Natural killer cell (primary cell): ENCODE measurements at regions not wholly inside any gene's neighbourhood (a gene's known extent, or its start where the extent isn't known, plus 50 kb on each side); places are given as distances from the start of the nearest gene placed in this dataset.

Experiments used
- ATAC-seq, 3 donors: fragments of 150-1000 bp in 2 of 3; fragments of 200-7000 bp in 1 of 3; cut with Tn5 transposase; 1 replicate in 1 of 3; 2 replicates in 2 of 3; pipeline ENCODE4 v1.10.0; 2021; ENCODE audit warnings: mild to moderate bottlenecking in 2 of 3, moderate library complexity in 2 of 3
- DNase-seq, 2 donors: peaks; one replicate each; pipeline versions ENCODE4 v3.0.0 to v3.0.0-alpha.2; 2013 to 2021; ENCODE audit warnings: mixed read lengths in 1 of 2
- H3K27ac ChIP-seq: one replicate; pipeline ENCODE4 v1.5.1; 2013; ENCODE audit warnings: mild to moderate bottlenecking, low read length
- H3K27me3 ChIP-seq: one replicate; pipeline ENCODE4 v1.6.1; 2013; ENCODE audit warnings: low read length; ENCODE audit not compliant: control insufficient read depth, insufficient read depth
- H3K36me3 ChIP-seq: one replicate; pipeline ENCODE4 v1.6.1; 2013; ENCODE audit warnings: low read length; ENCODE audit not compliant: control insufficient read depth, insufficient read depth
- H3K4me1 ChIP-seq: one replicate; pipeline ENCODE4 v1.6.1; 2013; ENCODE audit warnings: low read length; ENCODE audit not compliant: control insufficient read depth, insufficient read depth
- H3K4me3 ChIP-seq: one replicate; pipeline ENCODE4 v1.5.1; 2013; ENCODE audit warnings: low read length
- H3K9me3 ChIP-seq: one replicate; pipeline ENCODE4 v1.6.1; 2013; ENCODE audit warnings: low read length; ENCODE audit not compliant: control insufficient read depth, insufficient read depth
- H3K27ac Mint-ChIP-seq, 2 donors: one replicate each; pipeline ENCODE4 v1.8.0; 2022; ENCODE audit warnings: mild to moderate bottlenecking in 2 of 2, mixed read lengths in 2 of 2, moderate library complexity in 1 of 2
- H3K27me3 Mint-ChIP-seq, 2 donors: one replicate each; pipeline ENCODE4 v1.8.0; 2022; ENCODE audit warnings: low read depth in 2 of 2, mixed read lengths in 2 of 2
- H3K36me3 Mint-ChIP-seq: one replicate; pipeline ENCODE4 v1.8.0; 2022; ENCODE audit warnings: mixed read lengths
- H3K4me1 Mint-ChIP-seq, 2 donors: one replicate each; pipeline ENCODE4 v1.8.0; 2022; ENCODE audit warnings: mixed read lengths in 2 of 2
- H3K4me3 Mint-ChIP-seq: one replicate; pipeline ENCODE4 v1.8.0; 2022; ENCODE audit warnings: mild to moderate bottlenecking, moderate library complexity, mixed read lengths
- H3K9me3 Mint-ChIP-seq, 2 donors: one replicate each; pipeline ENCODE4 v1.8.0; 2022; ENCODE audit warnings: mixed read lengths in 2 of 2
- WGBS: methylation state at CpG from one replicate; pipeline ENCODE4 v1.1.7; 2013; ENCODE audit warnings: missing lambda C conversion rate; ENCODE audit not compliant: insufficient coverage; 5-methylcytosine and 5-hydroxymethylcytosine counted together
- intact Hi-C: fragments of 100-400 bp; cut with micrococcal nuclease; formaldehyde crosslinking; loops from one replicate; pipeline ENCODE4 v1.14.2; 2022
- TF ChIP-seq, protein P1 (sequence below): fragments of 200-600 bp; IDR thresholded peaks from one replicate; pipeline ENCODE4 v1.8.0; 2022; ENCODE audit warnings: antibody characterized with exemption

DNA sequence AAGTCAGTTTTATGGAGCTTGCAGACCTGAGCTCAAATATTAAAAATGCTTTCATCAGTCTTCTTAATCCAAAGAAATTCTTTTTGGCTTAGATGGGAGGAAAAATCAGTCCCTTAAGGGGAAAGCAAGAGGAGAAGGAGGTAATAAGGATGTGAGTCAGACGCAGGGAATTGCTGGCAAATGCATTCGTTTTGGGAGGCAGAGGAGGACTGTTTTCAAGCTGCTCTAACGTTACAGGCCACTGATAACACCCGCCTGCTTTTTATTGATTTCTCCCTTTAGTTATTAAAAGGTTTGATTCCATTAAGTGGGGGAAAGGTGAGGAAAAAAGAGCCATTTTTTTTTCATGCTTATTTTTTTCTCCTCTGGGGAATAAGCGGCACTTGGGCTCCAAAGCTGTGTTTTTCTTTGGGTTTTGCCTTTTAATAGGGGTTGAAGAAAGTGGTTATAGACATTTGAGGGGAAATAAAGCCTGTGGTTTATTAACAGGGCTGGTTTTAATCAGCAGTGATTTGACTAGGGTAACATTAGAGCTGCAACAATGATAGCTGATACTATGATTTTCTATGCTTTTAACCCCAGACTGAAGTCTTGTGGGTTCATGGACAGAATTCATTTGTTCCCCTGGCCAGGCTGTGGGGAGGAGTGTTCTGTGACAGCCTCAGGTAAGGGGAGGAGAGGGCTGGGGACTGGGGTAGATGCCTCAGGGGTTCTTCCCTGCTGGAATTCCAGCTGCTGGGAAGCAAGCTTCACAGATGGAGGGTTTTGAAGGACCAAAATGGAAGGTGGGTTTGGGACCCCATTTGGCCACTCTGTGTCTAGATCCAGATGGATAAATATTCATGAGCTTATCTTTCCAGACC lies 225.2 kb downstream of the GAS1 start:
- H3K9me3 Mint-ChIP-seq: no peaks in the 10 kb centered on the region
- no peak for ATAC-seq
- H3K27ac Mint-ChIP-seq: peak overlapping the region; percentile 33 to 57
- H3K9me3 ChIP-seq: no peaks in the 10 kb centered on the region
- no peaks in the 10 kb centered on the region for H3K36me3 ChIP-seq
- H3K4me1 ChIP-seq: peaks cover 8% of the 10 kb centered on the region
- no peaks in the 10 kb centered on the region for H3K27me3 ChIP-seq
- H3K4me1 Mint-ChIP-seq: peaks cover 15 to 21% of the 10 kb centered on the region in 2 donors
- DNase-seq: no peak
- peaks cover 7 to 18% of the 10 kb centered on the region in 2 donors for H3K27me3 Mint-ChIP-seq
- H3K4me3 ChIP-seq: no peak overlapping the region
- no peak overlapping the region for H3K27ac ChIP-seq
- TF ChIP-seq, protein P1, sequence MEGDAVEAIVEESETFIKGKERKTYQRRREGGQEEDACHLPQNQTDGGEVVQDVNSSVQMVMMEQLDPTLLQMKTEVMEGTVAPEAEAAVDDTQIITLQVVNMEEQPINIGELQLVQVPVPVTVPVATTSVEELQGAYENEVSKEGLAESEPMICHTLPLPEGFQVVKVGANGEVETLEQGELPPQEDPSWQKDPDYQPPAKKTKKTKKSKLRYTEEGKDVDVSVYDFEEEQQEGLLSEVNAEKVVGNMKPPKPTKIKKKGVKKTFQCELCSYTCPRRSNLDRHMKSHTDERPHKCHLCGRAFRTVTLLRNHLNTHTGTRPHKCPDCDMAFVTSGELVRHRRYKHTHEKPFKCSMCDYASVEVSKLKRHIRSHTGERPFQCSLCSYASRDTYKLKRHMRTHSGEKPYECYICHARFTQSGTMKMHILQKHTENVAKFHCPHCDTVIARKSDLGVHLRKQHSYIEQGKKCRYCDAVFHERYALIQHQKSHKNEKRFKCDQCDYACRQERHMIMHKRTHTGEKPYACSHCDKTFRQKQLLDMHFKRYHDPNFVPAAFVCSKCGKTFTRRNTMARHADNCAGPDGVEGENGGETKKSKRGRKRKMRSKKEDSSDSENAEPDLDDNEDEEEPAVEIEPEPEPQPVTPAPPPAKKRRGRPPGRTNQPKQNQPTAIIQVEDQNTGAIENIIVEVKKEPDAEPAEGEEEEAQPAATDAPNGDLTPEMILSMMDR: no peak
- H3K36me3 Mint-ChIP-seq: no peaks in the 10 kb centered on the region
- no peak overlapping the region for H3K4me3 Mint-ChIP-seq
- intact Hi-C loops: no loop called here
- WGBS: 63% methylated on average over 5 of the region's 5 CpGs

DNA sequence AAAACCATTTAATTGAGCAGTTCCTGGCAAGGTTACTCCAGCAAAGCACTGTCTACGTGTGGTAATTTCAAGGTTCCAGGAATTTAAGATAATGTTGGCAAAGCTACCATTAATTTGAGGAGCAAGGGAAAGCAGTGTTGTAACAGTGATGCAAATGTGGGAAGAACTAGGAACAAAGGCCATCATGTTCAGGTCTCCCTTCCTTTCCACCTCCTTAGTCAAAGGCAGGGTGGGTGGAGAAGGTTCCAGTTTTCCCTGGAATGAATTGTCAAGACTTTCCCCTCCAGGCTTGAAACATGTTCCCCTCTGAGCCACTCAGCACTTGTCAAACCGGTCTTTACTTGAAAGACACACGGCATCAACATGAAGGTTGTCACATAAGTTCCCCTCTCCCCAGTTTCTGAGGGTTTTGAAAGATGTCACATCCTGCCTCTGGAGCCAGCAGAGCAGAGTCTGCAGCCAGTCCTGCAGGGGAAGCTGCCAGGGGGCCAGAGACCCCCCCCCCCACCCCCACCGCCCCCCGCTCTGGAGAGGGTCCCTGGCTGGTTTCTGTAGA lies 226.0 kb downstream of the GAS1 start:
- no peak overlapping the region for H3K27ac ChIP-seq
- Mint-ChIP-seq H3K27ac (peak overlapping the region; percentile 33 to 57), H3K36me3 (no peaks in the 10 kb centered on the region), H3K9me3 (no peaks in the 10 kb centered on the region), H3K4me1 (peaks cover 15 to 21% of the 10 kb centered on the region in 2 donors), H3K4me3 (no peak overlapping the region), H3K27me3 (peaks cover 10 to 20% of the 10 kb centered on the region in 2 donors)
- H3K27me3 ChIP-seq: no peaks in the 10 kb centered on the region
- ATAC-seq (no peak), DNase-seq (no peak)
- H3K36me3 ChIP-seq: no peaks in the 10 kb centered on the region
- WGBS: 40% methylated on average over 5 of the region's 5 CpGs
- intact Hi-C loops: no loop called here
- TF ChIP-seq, protein P1: no peak
- no peaks in the 10 kb centered on the region for H3K9me3 ChIP-seq
- no peak overlapping the region for H3K4me3 ChIP-seq
- H3K4me1 ChIP-seq: peaks cover 8% of the 10 kb centered on the region

DNA sequence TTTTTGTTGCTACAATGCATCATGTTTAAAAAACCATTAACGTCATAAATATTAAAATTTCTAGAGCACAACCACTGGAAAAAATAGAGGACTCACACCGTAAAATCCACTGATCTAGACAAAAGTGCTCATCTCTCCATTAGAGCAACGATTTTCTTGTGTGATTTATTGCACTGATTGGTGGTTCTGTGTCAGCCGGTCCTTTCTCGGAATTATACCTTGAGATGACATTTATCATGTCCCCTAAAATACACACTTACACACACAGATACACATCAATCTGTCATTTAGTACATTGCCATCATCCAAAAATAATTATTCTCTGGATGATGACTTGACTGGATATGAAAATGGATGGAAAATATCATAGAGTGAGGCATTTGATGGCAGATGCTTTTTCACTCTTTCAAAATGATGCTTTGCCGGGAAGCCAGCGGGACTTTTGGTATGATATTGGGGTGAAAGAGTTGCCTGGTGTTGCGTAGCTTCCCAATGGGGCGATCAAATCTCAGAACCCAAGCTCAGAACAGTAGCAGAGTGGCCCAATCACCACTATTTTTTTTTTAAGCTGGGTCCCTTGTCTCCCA lies 226.6 kb downstream of the GAS1 start:
- no peak for ATAC-seq
- peaks cover 15 to 21% of the 10 kb centered on the region in 2 donors for H3K4me1 Mint-ChIP-seq
- H3K36me3 ChIP-seq: no peaks in the 10 kb centered on the region
- no peak overlapping the region for H3K4me3 Mint-ChIP-seq
- H3K27ac Mint-ChIP-seq: no peak overlapping the region
- 93% methylated on average over 9 of the region's 9 CpGs for WGBS
- no peak overlapping the region for H3K4me3 ChIP-seq
- H3K27me3 Mint-ChIP-seq: peaks cover 15 to 26% of the 10 kb centered on the region in 2 donors
- no peak for DNase-seq
- H3K27ac ChIP-seq: no peak overlapping the region
- no peaks in the 10 kb centered on the region for H3K36me3 Mint-ChIP-seq
- H3K4me1 ChIP-seq: peaks cover 8% of the 10 kb centered on the region
- intact Hi-C loops: no loop called here
- TF ChIP-seq, protein P1: no peak
- no peaks in the 10 kb centered on the region for H3K9me3 Mint-ChIP-seq
- H3K27me3 ChIP-seq: no peaks in the 10 kb centered on the region
- no peaks in the 10 kb centered on the region for H3K9me3 ChIP-seq
